A549 (cell line): ENCODE measurements at regions not wholly inside any gene's neighbourhood (a gene's known extent, or its start where the extent isn't known, plus 50 kb on each side); places are given as distances from the start of the nearest gene placed in this dataset.

Experiments used
- TP53 ChIP-seq: fragments of 250-450 bp; sonication (Bioruptor Pico); IDR thresholded peaks from 2 replicates; pipeline ENCODE4 v1.5.0; 2021; ENCODE audit warnings: mild to moderate bottlenecking, moderate library complexity
- TF ChIP-seq, protein P1 (sequence below): fragments of 200-600 bp; sonication (generic); IDR thresholded peaks from 2 replicates; pipeline ENCODE4 v1.6.1; 2016; ENCODE audit warnings: antibody characterized with exemption, mild to moderate bottlenecking, moderate library complexity

DNA sequence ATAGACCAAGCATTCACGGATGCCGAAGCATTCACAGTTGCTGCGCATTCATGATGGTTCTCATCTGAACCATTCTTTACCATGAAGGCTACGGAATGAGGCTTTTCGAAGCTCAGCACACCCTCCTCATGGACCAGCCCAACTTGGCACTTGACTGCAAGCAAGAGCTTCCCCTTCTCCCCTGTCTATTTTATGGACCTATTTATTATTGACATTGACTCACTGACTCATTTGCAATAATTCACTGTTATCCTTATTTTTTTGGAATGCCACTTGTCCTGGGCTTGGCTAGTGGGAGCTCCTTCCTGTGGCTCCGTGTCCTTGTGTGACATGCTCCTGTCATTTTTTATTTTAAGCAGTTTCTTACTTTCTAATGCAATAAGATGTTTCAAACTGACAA lies 51.5 kb upstream of the ICE1 start:
- TF ChIP-seq, protein P1, sequence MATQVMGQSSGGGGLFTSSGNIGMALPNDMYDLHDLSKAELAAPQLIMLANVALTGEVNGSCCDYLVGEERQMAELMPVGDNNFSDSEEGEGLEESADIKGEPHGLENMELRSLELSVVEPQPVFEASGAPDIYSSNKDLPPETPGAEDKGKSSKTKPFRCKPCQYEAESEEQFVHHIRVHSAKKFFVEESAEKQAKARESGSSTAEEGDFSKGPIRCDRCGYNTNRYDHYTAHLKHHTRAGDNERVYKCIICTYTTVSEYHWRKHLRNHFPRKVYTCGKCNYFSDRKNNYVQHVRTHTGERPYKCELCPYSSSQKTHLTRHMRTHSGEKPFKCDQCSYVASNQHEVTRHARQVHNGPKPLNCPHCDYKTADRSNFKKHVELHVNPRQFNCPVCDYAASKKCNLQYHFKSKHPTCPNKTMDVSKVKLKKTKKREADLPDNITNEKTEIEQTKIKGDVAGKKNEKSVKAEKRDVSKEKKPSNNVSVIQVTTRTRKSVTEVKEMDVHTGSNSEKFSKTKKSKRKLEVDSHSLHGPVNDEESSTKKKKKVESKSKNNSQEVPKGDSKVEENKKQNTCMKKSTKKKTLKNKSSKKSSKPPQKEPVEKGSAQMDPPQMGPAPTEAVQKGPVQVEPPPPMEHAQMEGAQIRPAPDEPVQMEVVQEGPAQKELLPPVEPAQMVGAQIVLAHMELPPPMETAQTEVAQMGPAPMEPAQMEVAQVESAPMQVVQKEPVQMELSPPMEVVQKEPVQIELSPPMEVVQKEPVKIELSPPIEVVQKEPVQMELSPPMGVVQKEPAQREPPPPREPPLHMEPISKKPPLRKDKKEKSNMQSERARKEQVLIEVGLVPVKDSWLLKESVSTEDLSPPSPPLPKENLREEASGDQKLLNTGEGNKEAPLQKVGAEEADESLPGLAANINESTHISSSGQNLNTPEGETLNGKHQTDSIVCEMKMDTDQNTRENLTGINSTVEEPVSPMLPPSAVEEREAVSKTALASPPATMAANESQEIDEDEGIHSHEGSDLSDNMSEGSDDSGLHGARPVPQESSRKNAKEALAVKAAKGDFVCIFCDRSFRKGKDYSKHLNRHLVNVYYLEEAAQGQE, result no peak
- no peak for TF ChIP-seq TP53 (CRISPR knock-in tag)
